ENCODE measurements at regions not wholly inside any gene's neighbourhood (a gene's known extent, or its start where the extent isn't known, plus 50 kb on each side); places are given as distances from the start of the nearest gene placed in this dataset.
"Not testable (repeated sequence)": the region's sequence is repeated elsewhere in the genome, so short reads cannot be mapped to it uniquely, and the experiment has no call there.

DNA sequence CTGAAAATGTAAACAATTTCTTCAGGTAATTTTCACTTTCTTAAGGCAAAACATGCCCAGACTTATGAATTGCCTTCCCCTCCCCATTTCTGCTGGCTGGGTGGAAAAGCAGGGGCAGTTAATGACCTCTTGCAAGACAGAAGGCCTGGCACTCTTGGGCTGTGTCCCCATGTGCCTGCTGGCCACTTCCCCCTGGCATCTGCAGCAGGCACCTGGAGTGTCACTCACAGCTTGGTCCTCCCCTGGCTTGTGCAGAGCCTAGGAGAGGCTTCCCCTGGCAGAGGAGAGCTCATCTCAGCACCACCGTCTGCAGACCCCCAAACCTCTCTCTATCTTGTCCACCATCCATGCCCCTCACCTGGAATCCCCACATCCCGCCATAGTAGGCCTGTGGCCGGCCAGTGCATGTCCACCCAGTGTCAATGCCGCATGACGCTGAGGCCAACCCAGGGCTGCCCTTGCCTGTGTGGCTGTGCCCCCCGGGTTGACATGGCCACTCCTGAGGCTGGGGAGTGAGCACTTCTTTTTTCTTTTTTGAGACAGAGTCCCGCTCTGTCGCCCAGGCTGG, 83.5 kb upstream of the SLC22A23 start:
- no peak for ATAC-seq (replicated peaks)
- H3K36me3 Mint-ChIP-seq (ENCODE audit: insufficient read depth): no peaks in the 10 kb centered on the region

GRCh38 chr6:3538536-3538935, 81.7 kb upstream of the SLC22A23 start:
- Mint-ChIP-seq H3K27me3 (peaks cover 17 to 25% of the 10 kb centered on the region in 2 donors), H3K4me1 (ENCODE audit: low read depth in 2 of 2) (no peaks in the 10 kb centered on the region), H3K36me3 (ENCODE audit: insufficient read depth) (no peaks in the 10 kb centered on the region), H3K9me3 (no peaks in the 10 kb centered on the region), H3K27ac (no peak overlapping the region), H3K4me3 (no peak overlapping the region)
- DNase-seq (no peak), ATAC-seq (replicated peaks) (no peak)

More for the DNA sequence above, 83.5 kb upstream of the SLC22A23 start:
- DNase-seq: no peak
- Mint-ChIP-seq H3K4me1 (ENCODE audit: low read depth in 2 of 2) (no peaks in the 10 kb centered on the region), H3K4me3 (no peak overlapping the region), H3K27me3 (peaks cover 22 to 25% of the 10 kb centered on the region in 2 donors), H3K27ac (no peak overlapping the region), H3K9me3 (no peaks in the 10 kb centered on the region)

DNA sequence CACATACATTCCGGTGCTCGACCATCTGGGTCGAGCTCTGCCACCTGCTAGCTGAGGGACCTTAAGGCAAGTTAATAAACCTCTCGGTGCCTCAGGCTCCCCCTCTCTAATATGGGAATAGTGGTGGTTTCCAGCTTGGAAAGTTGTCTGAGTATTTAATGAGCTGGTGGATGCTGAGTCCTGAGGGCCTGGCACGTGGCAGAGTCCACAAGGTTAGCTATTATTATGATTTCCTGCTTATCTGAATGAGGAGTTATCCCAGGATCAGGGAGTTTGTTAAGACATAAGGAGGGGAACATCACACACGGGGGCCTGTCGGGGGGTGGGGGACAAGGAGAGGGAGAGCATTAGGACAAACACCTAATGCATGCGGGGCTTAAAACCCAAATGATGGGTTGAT, 80.1 kb upstream of the SLC22A23 start:
- no peak overlapping the region for H3K27ac Mint-ChIP-seq
- H3K4me1 Mint-ChIP-seq (ENCODE audit: low read depth in 2 of 2): no peaks in the 10 kb centered on the region
- no peak overlapping the region for H3K4me3 Mint-ChIP-seq
- H3K9me3 Mint-ChIP-seq: no peaks in the 10 kb centered on the region
- ATAC-seq (replicated peaks): no peak
- peaks cover 19 to 34% of the 10 kb centered on the region in 2 donors for H3K27me3 Mint-ChIP-seq
- H3K36me3 Mint-ChIP-seq (ENCODE audit: insufficient read depth): no peaks in the 10 kb centered on the region
- no peak for DNase-seq

DNA sequence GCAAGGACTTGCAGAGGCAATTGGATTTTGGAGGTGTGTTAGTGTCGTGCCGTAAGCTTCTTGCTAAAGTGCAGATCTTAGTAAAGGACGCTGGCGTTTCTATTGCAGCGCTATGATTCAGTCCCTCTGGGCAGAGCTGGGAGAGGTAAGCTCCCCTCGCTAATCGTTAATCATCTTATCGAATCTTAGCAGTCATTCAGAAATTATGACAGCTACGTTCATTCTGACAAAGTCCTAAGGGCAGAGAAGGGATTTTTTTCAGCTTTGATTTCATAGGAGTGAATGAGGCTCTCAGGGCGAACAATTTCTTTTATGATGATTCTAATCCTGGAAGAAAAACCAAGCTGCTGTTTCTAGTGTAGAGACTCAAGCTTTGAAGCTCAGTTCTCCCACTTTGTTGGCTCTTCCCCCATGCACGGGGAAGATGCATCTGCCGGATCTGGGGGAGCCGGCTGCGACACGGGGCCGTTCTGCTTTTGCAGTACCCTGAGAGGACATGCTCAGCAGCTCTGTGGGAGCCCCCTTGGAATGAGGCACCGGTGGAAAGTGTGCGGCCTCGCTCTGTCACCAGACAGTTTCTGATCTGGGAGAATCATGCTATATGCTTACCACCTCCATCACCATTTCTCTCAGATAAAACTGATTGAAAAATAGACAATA, 79.1 kb upstream of the SLC22A23 start:
- DNase-seq: no peak
- H3K9me3 Mint-ChIP-seq: no peaks in the 10 kb centered on the region
- ATAC-seq (replicated peaks): no peak
- no peak overlapping the region for H3K27ac Mint-ChIP-seq
- H3K36me3 Mint-ChIP-seq (ENCODE audit: insufficient read depth): no peaks in the 10 kb centered on the region
- H3K4me1 Mint-ChIP-seq (ENCODE audit: low read depth in 2 of 2): no peaks in the 10 kb centered on the region
- peaks cover 20 to 38% of the 10 kb centered on the region in 2 donors for H3K27me3 Mint-ChIP-seq
- no peak overlapping the region for H3K4me3 Mint-ChIP-seq

DNA sequence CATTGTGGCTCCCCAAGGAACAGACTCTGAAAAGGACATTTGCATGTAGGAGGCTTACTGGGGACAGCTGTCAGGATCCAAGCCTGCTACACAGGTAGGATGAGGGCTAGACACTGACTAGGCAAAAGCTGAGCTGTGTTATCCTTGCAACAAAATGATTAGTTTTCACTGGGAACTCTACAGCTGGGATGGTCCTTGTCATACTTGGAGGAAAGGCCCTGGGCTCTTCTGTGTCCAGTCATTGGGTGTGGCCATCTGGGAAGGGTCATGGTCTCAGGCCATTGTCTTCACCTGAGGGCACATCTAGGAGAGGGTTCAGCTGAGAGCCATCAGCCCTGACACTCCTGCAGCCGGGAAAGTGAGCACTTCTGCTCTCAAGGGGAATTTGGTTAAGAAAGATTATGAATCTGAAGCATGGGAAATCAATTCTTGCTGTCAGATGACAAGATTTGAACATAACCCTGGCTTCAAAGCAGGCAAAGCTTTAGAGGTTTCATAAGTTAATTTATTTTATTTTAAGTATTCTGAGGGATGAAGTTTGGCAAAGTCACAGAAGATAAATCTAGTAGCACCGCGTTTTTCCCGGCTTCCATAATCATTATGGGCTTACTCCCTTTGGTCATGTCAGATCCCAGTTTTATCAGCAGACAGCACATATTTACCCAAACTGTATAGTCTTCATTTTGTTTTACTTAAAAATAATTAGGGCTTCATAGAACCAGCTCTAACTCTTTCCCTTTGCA, 78.4 kb upstream of the SLC22A23 start:
- H3K9me3 Mint-ChIP-seq: no peaks in the 10 kb centered on the region
- H3K27me3 Mint-ChIP-seq: peaks cover 27 to 45% of the 10 kb centered on the region in 2 donors
- DNase-seq (no peak), ATAC-seq (replicated peaks) (no peak)
- H3K36me3 Mint-ChIP-seq (ENCODE audit: insufficient read depth): no peaks in the 10 kb centered on the region
- H3K4me3 Mint-ChIP-seq: no peak overlapping the region
- no peak overlapping the region for H3K27ac Mint-ChIP-seq
- H3K4me1 Mint-ChIP-seq (ENCODE audit: low read depth in 2 of 2): no peaks in the 10 kb centered on the region

DNA sequence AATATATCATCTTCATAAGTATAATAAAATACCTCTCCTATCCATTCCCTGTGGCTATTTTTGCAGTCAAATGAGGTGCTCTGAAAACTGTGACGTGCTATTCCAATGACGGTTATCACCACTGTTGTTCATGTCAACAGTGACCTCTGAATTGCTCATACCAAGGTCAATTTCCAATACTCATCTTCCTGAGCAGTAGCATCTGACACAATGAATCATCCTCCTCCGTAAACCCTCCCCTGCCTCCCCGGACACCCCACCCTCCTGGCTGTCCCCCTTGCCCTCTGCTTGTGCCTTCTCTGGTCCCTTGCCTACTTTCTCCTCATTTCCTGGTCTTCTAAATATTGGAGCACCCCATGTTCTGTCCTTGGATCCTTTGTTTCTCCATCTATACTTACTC, 77.7 kb upstream of the SLC22A23 start:
- Mint-ChIP-seq H3K4me3 (no peak overlapping the region), H3K4me1 (ENCODE audit: low read depth in 2 of 2) (no peaks in the 10 kb centered on the region), H3K27ac (no peak overlapping the region), H3K27me3 (peaks cover 30 to 50% of the 10 kb centered on the region in 2 donors), H3K36me3 (ENCODE audit: insufficient read depth) (no peaks in the 10 kb centered on the region), H3K9me3 (no peaks in the 10 kb centered on the region)
- no peak for ATAC-seq (replicated peaks)
- DNase-seq: no peak

DNA sequence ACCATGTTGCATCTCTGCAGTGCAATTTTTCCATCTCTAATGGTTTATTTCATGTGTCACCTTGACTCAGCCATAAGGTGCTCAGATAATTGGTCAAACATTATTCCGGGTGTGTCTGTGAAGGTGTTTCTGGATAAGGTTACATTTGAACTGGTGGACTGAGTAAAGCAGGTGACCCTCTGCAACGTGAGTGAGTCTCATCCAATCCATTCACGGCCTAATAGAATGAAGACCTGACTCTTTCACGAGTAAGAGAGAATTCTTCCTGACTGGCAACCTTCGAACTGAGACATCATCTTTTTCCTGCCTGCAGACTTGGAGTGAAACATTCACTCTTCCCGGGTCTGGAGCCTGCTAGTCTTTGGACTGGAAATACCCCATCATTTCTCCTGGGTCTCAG, 77.1 kb upstream of the SLC22A23 start:
- DNase-seq (no peak), ATAC-seq (replicated peaks) (no peak)
- no peaks in the 10 kb centered on the region for H3K9me3 Mint-ChIP-seq
- H3K36me3 Mint-ChIP-seq (ENCODE audit: insufficient read depth): no peaks in the 10 kb centered on the region
- peaks cover 30 to 56% of the 10 kb centered on the region in 2 donors for H3K27me3 Mint-ChIP-seq
- H3K4me3 Mint-ChIP-seq: no peak overlapping the region
- no peaks in the 10 kb centered on the region for H3K4me1 Mint-ChIP-seq (ENCODE audit: low read depth in 2 of 2)
- no peak overlapping the region for H3K27ac Mint-ChIP-seq

DNA sequence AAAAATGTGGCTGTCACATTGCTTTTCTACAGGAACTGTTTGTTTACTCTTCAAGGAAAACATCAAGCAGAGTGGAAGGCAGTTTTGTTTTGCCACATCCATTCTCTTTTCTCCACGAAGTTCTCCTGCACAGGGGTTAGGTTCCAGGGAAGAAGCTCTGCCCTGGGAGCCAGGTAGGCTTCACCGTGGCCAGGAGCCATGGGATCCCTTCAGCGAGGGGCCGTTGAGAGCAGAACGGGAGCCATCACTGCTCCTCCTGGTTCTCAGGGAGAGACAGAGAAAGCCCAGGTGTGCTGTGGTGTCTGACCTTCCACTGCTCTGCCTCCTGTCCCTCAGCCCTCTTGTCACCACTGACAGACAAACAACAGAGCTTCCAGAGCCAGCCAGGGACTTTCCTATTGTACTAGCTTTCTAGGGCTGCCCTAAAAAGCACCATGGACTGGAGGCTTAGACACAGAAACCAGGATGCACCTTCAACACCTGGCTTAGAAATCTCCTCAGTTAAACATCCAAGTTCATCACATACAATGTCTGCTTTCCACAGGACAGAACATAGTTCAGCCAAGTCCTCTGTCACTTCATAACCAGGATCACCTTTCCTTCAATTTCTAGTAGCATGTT, 75.6 kb upstream of the SLC22A23 start:
- H3K36me3 Mint-ChIP-seq (ENCODE audit: insufficient read depth): no peaks in the 10 kb centered on the region
- no peak overlapping the region for H3K27ac Mint-ChIP-seq
- no peak for ATAC-seq (replicated peaks)
- DNase-seq: no peak
- no peaks in the 10 kb centered on the region for H3K4me1 Mint-ChIP-seq (ENCODE audit: low read depth in 2 of 2)
- peaks cover 16 to 42% of the 10 kb centered on the region in 2 donors for H3K27me3 Mint-ChIP-seq
- H3K9me3 Mint-ChIP-seq: no peaks in the 10 kb centered on the region
- no peak overlapping the region for H3K4me3 Mint-ChIP-seq

- H3K4me3 Mint-ChIP-seq: no peak overlapping the region
- DNase-seq (no peak), ATAC-seq (replicated peaks) (no peak)
- H3K36me3 Mint-ChIP-seq (ENCODE audit: insufficient read depth): no peaks in the 10 kb centered on the region
- peaks cover 22 to 47% of the 10 kb centered on the region in 2 donors for H3K27me3 Mint-ChIP-seq
- H3K9me3 Mint-ChIP-seq: no peaks in the 10 kb centered on the region
- no peak overlapping the region for H3K27ac Mint-ChIP-seq
- H3K4me1 Mint-ChIP-seq (ENCODE audit: low read depth in 2 of 2): no peaks in the 10 kb centered on the region
Measured at GRCh38 chr6:3531481-3531880, 74.6 kb upstream of the SLC22A23 start.

- Mint-ChIP-seq H3K36me3 (ENCODE audit: insufficient read depth) (no peaks in the 10 kb centered on the region), H3K27me3 (peaks cover 27 to 57% of the 10 kb centered on the region in 2 donors), H3K4me3 (no peak overlapping the region), H3K27ac (no peak overlapping the region), H3K9me3 (no peaks in the 10 kb centered on the region), H3K4me1 (ENCODE audit: low read depth in 2 of 2) (no peaks in the 10 kb centered on the region)
- ATAC-seq (replicated peaks) (no peak), DNase-seq (no peak)
Measured at GRCh38 chr6:3530515-3530914, 73.7 kb upstream of the SLC22A23 start.

- Mint-ChIP-seq H3K4me1 (ENCODE audit: low read depth in 2 of 2) (no peaks in the 10 kb centered on the region), H3K9me3 (no peaks in the 10 kb centered on the region), H3K4me3 (no peak overlapping the region), H3K27ac (no peak overlapping the region), H3K27me3 (peaks cover 28 to 65% of the 10 kb centered on the region in 2 donors), H3K36me3 (ENCODE audit: insufficient read depth) (no peaks in the 10 kb centered on the region)
- ATAC-seq (replicated peaks) (no peak), DNase-seq (no peak)
Measured at GRCh38 chr6:3529721-3530120, 72.9 kb upstream of the SLC22A23 start.

DNA sequence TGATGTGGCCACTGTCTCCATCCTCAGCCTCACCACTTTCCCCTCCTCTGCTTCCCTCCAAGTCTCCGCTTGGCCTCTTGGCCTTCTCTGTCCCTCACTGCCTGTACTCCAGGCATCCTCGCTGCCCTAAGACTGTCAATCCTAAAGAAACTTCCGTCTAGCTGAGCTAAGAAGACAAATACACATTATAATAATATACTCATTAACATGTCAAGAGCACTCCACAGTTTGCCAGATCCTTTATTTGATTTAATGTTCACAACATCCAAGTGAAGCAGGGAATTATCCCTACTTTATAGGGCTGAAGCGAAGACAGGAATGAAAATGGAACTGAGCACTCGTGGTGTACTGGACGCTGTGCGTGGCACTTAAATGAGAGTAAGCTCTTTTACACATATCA, 72.4 kb upstream of the SLC22A23 start:
- H3K36me3 Mint-ChIP-seq (ENCODE audit: insufficient read depth): no peaks in the 10 kb centered on the region
- ATAC-seq (replicated peaks) (no peak), DNase-seq (no peak)
- H3K27ac Mint-ChIP-seq: no peak overlapping the region
- no peaks in the 10 kb centered on the region for H3K9me3 Mint-ChIP-seq
- peaks cover 33 to 70% of the 10 kb centered on the region in 2 donors for H3K27me3 Mint-ChIP-seq
- no peaks in the 10 kb centered on the region for H3K4me1 Mint-ChIP-seq (ENCODE audit: low read depth in 2 of 2)
- H3K4me3 Mint-ChIP-seq: no peak overlapping the region

- H3K36me3 Mint-ChIP-seq (ENCODE audit: insufficient read depth); H3K4me3 Mint-ChIP-seq; H3K27ac Mint-ChIP-seq; H3K9me3 Mint-ChIP-seq; DNase-seq; ATAC-seq (replicated peaks); H3K4me1 Mint-ChIP-seq (ENCODE audit: low read depth in 2 of 2): not testable (repeated sequence)
- H3K27me3 Mint-ChIP-seq: peaks cover 42 to 76% of the 10 kb centered on the region in 2 donors
Measured at GRCh38 chr6:3528081-3528671, 71.3 kb upstream of the SLC22A23 start.

Data from effector memory CD8-positive, alpha-beta T cell (primary cell).